ENCODE measurements at regions not wholly inside any gene's neighbourhood (a gene's known extent, or its start where the extent isn't known, plus 50 kb on each side); places are given as distances from the start of the nearest gene placed in this dataset.

DNA sequence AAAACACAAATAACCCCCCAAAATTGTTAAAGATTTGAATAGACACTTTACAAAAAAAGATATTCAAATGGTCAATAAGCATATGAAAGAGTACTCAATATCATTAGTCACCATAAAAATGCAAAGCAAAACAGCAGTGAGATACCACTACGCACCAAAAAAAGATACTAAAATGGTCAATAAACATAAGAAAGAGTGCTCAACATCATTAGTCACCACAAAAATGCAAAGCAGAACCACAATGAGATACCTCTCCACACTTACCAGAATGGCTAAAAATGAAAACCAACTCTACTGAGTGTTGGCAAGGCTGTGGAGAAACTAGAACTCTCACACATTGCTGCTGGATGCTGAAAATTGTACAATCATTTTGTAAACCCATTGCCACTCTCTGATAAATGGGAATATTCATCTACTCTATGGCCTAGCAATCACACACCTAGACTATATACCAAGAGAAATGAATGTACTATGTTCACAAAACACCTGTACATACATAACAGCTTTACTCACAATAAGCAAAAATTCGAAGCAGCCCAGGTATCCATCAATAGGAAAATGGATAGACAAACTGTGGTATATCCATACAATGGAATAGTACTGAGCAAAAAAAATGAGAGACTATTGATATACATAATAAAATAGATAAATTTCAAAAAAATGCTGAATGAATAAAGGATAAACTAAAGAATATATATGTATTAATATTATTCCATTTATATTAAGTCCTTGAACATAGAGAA, 205.0 kb upstream of the DAPK1 start:
- FAIRE-seq (no peak), DNase-seq (ENCODE audit: insufficient read length, low spot score) (no peak)
- TF ChIP-seq POLR2A (IDR thresholded peaks at IDR 0.05; ENCODE audit: low read depth, low read length), result no peak

- no peak for TF ChIP-seq POLR2A (IDR thresholded peaks at IDR 0.05; ENCODE audit: low read depth, low read length)
- DNase-seq (ENCODE audit: insufficient read length, low spot score) (no peak), FAIRE-seq (no peak)
Measured at GRCh38 chr9:87294126-87294525, 203.5 kb upstream of the DAPK1 start.

DNA sequence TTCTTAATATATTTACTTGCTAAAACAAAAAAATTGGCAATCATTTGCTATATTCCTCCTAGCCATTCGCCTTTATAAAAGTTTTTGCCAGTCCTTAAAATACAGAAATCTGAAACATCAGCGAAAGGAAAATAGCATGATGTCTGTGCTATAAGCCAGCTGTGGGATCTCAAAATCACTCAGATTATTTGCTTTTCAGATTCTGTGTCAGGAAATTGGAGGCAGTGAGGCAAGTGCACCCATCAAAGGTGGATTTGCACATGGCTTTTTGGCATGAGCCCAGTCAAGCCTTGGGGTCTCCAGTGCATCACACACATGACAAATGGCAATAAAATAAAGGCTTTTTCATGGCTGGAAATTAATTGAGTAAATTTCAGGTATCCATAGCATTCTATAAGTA, 196.8 kb upstream of the DAPK1 start:
- DNase-seq (ENCODE audit: insufficient read length, low spot score), result no peak
- no peak for FAIRE-seq
- no peak for TF ChIP-seq POLR2A (IDR thresholded peaks at IDR 0.05; ENCODE audit: low read depth, low read length)

GRCh38 chr9:87301371-87301770, 196.3 kb upstream of the DAPK1 start:
- no peak for DNase-seq (ENCODE audit: insufficient read length, low spot score)
- no peak for TF ChIP-seq POLR2A (IDR thresholded peaks at IDR 0.05; ENCODE audit: low read depth, low read length)
- FAIRE-seq, result no peak

- FAIRE-seq (no peak), DNase-seq (ENCODE audit: insufficient read length, low spot score) (no peak)
- no peak for TF ChIP-seq POLR2A (IDR thresholded peaks at IDR 0.05; ENCODE audit: low read depth, low read length)
Measured at GRCh38 chr9:87305151-87305550, 192.5 kb upstream of the DAPK1 start.

DNA sequence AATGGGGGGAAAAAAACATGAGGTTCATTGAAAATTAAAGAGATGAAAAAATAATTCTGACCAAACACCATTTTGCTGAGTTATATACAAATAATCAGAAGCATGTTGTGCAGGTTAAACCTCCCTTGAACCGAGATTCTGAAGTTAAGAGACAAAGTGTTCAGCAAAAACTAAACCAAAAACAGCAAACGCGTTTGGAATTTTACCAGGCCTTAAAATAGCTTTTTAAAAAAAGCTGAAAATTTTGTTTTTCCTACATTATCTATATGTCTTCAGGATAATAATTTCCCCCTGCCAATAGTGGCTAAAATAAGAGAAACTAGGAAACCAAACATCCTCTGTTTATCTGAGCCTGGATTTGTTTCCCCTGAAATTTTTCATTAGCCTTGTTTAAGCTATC, 191.7 kb upstream of the DAPK1 start:
- FAIRE-seq (no peak), DNase-seq (ENCODE audit: insufficient read length, low spot score) (no peak)
- no peak for TF ChIP-seq POLR2A (IDR thresholded peaks at IDR 0.05; ENCODE audit: low read depth, low read length)

DNA sequence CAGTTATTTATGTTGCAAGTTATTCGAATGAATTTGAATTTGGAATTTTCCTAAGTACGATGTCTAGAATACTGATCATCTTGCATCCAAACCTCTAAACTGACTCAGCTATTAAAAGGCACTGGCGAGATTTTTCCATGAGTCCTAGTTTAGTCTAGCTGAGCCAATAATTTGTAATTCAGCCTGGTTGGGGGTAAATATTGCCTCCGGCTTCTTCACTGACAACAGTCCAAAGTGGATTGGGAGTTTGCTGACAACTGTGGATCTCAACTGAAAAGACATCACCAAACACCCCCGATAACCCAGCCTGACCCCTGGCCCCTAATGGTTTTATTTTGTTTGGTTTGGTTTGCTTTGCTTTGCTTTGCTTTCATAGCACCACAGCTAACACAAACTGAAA, 189.8 kb upstream of the DAPK1 start:
- FAIRE-seq (no peak), DNase-seq (ENCODE audit: insufficient read length, low spot score) (no peak)
- TF ChIP-seq POLR2A (IDR thresholded peaks at IDR 0.05; ENCODE audit: low read depth, low read length), result no peak

GRCh38 chr9:87309236-87309635, 188.4 kb upstream of the DAPK1 start:
- DNase-seq (ENCODE audit: insufficient read length, low spot score) (no peak), FAIRE-seq (no peak)
- TF ChIP-seq POLR2A (IDR thresholded peaks at IDR 0.05; ENCODE audit: low read depth, low read length), result no peak

DNA sequence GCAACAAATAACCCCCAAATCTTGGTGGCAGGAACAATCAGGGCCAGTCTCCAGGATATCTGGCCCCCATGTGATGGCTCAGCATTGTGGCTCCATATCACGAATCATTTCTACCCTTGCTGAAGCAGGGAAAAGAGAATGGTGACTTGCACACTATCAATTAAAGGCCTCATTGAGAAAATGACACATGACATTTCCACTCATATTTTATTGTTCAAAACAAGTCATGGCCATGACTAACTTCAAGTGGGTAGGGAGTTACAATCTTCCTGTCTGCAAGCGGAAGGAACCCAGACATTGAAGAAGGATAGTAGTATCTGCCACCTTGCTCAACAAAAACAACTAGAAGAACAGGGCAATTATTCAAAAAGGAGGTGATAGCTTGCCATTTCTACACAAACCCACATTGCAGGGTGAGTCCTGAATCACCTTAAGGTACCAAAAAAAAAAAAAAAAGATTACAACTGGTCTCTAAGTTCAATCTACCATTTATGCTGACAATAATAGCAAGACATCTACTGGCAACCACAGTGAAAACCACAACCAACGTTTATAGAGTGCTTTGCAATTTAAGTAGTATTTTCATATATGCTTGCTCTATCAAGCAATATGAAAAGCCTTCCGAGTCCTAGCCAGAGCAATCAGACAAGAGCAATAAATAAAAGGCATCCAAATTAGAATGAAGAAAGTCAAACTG, 186.7 kb upstream of the DAPK1 start:
- FAIRE-seq (no peak), DNase-seq (ENCODE audit: insufficient read length, low spot score) (no peak)

GRCh38 chr9:87319656-87320055, 178.0 kb upstream of the DAPK1 start:
- DNase-seq (ENCODE audit: insufficient read length, low spot score) (no peak), FAIRE-seq (no peak)
- TF ChIP-seq POLR2A (IDR thresholded peaks at IDR 0.05; ENCODE audit: low read depth, low read length), result no peak

More for the DNA sequence above, 186.7 kb upstream of the DAPK1 start:
- no peak for TF ChIP-seq POLR2A (IDR thresholded peaks at IDR 0.05; ENCODE audit: low read depth, low read length)

DNA sequence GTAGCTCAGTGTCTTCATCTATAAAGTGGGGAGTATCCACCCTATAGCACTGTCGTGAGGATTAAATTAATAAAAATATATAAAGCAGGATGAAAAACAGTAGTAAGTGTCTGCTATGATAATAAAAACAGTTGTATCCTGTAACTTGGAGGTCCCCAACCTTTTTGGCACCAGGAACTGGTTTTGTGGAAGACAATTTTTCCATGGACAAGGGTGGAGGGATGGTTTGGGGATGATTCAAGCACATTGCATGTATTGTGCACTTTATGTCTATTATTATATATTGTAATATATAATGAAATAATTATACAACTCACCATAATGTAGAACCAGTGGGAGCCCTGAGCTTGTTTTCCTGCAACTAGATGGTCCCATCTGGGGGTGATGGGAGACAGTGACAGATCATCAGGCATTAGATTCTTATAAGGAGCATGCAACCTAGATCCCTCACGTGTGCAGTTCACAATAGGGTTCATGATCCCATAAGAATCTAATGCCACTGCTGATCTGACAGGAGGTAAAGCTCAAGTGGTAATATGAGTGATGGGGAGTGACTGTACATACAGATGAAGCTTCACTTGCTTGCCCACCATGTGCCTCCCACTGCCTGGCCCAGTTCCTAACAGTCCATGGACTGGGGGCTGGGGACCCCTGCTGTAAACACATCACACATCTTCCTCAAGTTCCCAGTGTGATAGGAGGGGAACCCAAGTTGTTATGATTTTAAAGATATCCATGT, 177.4 kb upstream of the DAPK1 start:
- FAIRE-seq (no peak), DNase-seq (ENCODE audit: insufficient read length, low spot score) (no peak)
- no peak for TF ChIP-seq POLR2A (IDR thresholded peaks at IDR 0.05; ENCODE audit: low read depth, low read length)

DNA sequence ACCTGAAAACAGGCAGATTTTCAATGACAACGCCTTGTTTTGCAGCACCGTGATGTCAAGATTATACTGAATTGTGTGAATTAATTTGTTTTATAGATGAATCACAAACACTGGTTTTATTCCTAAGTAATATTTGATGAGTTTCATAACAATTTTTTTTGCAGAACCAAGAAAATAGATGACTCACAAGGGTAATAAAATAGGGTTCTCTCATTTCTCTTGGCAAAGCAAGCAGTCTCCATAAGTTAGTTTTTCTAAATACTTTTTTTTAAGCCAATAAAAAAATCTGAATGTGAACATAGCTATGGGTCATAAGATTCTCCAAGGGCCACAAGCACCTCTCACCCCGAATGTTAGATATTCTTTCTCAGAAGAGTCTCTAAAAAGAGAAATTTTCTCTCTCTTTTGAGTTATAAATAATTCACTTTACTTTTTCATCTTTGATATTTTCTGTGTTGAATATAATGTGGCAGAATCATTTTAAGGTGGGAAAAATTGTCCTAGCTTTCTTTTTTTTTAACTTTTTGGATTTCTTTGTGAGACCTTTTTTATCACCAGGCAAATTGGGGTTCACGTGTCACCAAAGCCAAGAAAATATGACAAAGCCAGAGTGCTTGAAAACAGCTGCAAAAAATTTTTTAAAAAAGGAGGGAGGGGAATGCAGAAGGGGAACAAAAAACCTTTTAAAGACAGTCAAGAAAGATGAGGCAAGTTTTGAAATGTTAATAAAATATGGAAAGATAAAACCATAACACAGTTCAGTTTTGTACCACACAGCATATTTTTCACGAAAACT, 174.6 kb upstream of the DAPK1 start:
- DNase-seq (ENCODE audit: insufficient read length, low spot score) (no peak), FAIRE-seq (no peak)
- no peak for TF ChIP-seq POLR2A (IDR thresholded peaks at IDR 0.05; ENCODE audit: low read depth, low read length)

DNA sequence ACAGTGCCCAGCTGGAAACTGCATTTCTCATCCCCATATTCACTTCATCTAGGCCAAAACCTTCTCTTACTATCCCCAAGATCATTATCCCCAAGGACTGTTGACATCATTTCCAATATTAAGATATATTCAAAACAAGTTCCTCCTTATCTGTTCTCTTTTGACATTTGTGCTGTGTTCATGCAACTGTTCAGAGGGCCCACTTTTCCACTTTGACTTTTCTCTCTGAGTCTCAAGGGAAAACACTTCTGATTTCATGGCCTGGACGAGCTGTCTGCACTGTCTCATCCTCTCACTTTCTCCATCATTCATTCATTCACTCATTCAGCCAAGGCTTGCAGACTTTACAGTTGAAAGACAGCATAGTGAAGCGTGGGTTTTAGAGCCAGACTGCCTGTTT, 173.7 kb upstream of the DAPK1 start:
- FAIRE-seq (no peak), DNase-seq (ENCODE audit: insufficient read length, low spot score) (no peak)
- TF ChIP-seq POLR2A (IDR thresholded peaks at IDR 0.05; ENCODE audit: low read depth, low read length), result no peak

Measured in H54 (cell line).